ENCODE measurements at regions not wholly inside any gene's neighbourhood (a gene's known extent, or its start where the extent isn't known, plus 50 kb on each side); places are given as distances from the start of the nearest gene placed in this dataset.
A peak's percentile ranks its signal among the peaks of the same experiment; 100 is the strongest.

GRCh38 chr3:184486614-184487013 lies 75.0 kb upstream of the EPHB3 start:
- Histone ChIP-seq H3K4me1 (ENCODE audit: insufficient read depth, low read length) (no peaks in the 10 kb centered on the region), H3K9me3 (ENCODE audit: control insufficient read depth in 1 of 2, low read length in 2 of 2) (no peaks in the 10 kb centered on the region), H3K36me3 (ENCODE audit: insufficient read depth, low read length) (no peaks in the 10 kb centered on the region), H3K27ac (ENCODE audit: low read depth, low read length) (no peak overlapping the region), H3K4me3 (ENCODE audit: low read length in 2 of 2) (no peak overlapping the region), H3K27me3 (ENCODE audit: insufficient read depth, low read length) (no peaks in the 10 kb centered on the region)
- ChIA-PET CTCF (ENCODE audit: partially characterized antibody) (interaction anchor here (1.6 kb wide), 1 partner anchor 26 kb away, joined by 3 read pairs; no protein-coding TSS in a partner anchor), POLR2A (ENCODE audit: partially characterized antibody) (no interaction called here)
- intact Hi-C loops (cut with micrococcal nuclease), result no loop called here
- no peaks in the 10 kb centered on the region for H3K4me1 Mint-ChIP-seq
- no peaks in the 10 kb centered on the region for H3K36me3 Mint-ChIP-seq
- DNase-seq, result no peak
- H3K27me3 Mint-ChIP-seq, result peaks cover 20 to 38% of the 10 kb centered on the region in 2 donors
- no peak overlapping the region for H3K27ac Mint-ChIP-seq
- no peak overlapping the region for H3K4me3 Mint-ChIP-seq
- peaks cover 0 to 2% (median 0%) of the 10 kb centered on the region in 8 donors for H3K9me3 Mint-ChIP-seq

GRCh38 chr3:184488577-184488976 lies 73.0 kb upstream of the EPHB3 start:
- peaks cover 0 to 2% (median 0%) of the 10 kb centered on the region in 8 donors for H3K9me3 Mint-ChIP-seq
- no peaks in the 10 kb centered on the region for H3K36me3 ChIP-seq (ENCODE audit: insufficient read depth, low read length)
- no peaks in the 10 kb centered on the region for H3K9me3 ChIP-seq (ENCODE audit: control insufficient read depth in 1 of 2, low read length in 2 of 2)
- H3K4me3 ChIP-seq (ENCODE audit: low read length in 2 of 2), result no peak overlapping the region
- ChIA-PET CTCF (ENCODE audit: partially characterized antibody) (no interaction called here), POLR2A (ENCODE audit: partially characterized antibody) (no interaction called here)
- H3K27me3 Mint-ChIP-seq, result peaks cover 25 to 43% of the 10 kb centered on the region in 2 donors
- intact Hi-C loops (cut with micrococcal nuclease), result no loop called here
- H3K4me1 Mint-ChIP-seq, result peaks cover 1 to 11% (median 8%) of the 10 kb centered on the region in 4 donors
- H3K27me3 ChIP-seq (ENCODE audit: insufficient read depth, low read length), result no peaks in the 10 kb centered on the region
- no peak for DNase-seq
- peaks cover 5% of the 10 kb centered on the region for H3K4me1 ChIP-seq (ENCODE audit: insufficient read depth, low read length)
- H3K4me3 Mint-ChIP-seq, result no peak overlapping the region
- no peaks in the 10 kb centered on the region for H3K36me3 Mint-ChIP-seq
- H3K27ac ChIP-seq (ENCODE audit: low read depth, low read length), result no peak overlapping the region
- no peak overlapping the region for H3K27ac Mint-ChIP-seq

GRCh38 chr3:184489268-184489841 lies 72.2 kb upstream of the EPHB3 start:
- peaks cover 33 to 50% of the 10 kb centered on the region in 2 donors for H3K27me3 Mint-ChIP-seq

GRCh38 chr3:184491011-184491576 lies 70.5 kb upstream of the EPHB3 start:
- Mint-ChIP-seq H3K4me3 (no peak overlapping the region), H3K27ac (no peak overlapping the region), H3K27me3 (peaks cover 36 to 48% of the 10 kb centered on the region in 2 donors), H3K9me3 (no peaks in the 10 kb centered on the region), H3K36me3 (no peaks in the 10 kb centered on the region), H3K4me1 (peaks cover 1 to 11% (median 8%) of the 10 kb centered on the region in 4 donors)
- H3K4me3 ChIP-seq (ENCODE audit: low read length in 2 of 2), result no peak overlapping the region
- no peaks in the 10 kb centered on the region for H3K36me3 ChIP-seq (ENCODE audit: insufficient read depth, low read length)
- H3K27me3 ChIP-seq (ENCODE audit: insufficient read depth, low read length), result no peaks in the 10 kb centered on the region
- H3K9me3 ChIP-seq (ENCODE audit: control insufficient read depth in 1 of 2, low read length in 2 of 2), result no peaks in the 10 kb centered on the region
- ChIA-PET CTCF (ENCODE audit: partially characterized antibody) (interaction anchor here (1.4 kb wide), 1 partner anchor 23 kb away, joined by 3 read pairs; no protein-coding TSS in a partner anchor), POLR2A (ENCODE audit: partially characterized antibody) (no interaction called here)
- intact Hi-C loops (cut with micrococcal nuclease), result no loop called here
- no peak overlapping the region for H3K27ac ChIP-seq (ENCODE audit: low read depth, low read length)
- DNase-seq, result no peak
- peaks cover 5% of the 10 kb centered on the region for H3K4me1 ChIP-seq (ENCODE audit: insufficient read depth, low read length)

More at GRCh38 chr3:184489268-184489841, 72.2 kb upstream of the EPHB3 start:
- no peak overlapping the region for H3K4me3 ChIP-seq (ENCODE audit: low read length in 2 of 2)
- no peak for DNase-seq
- H3K36me3 Mint-ChIP-seq, result no peaks in the 10 kb centered on the region
- H3K27me3 ChIP-seq (ENCODE audit: insufficient read depth, low read length), result no peaks in the 10 kb centered on the region
- H3K9me3 Mint-ChIP-seq, result peaks cover 0 to 2% (median 0%) of the 10 kb centered on the region in 8 donors
- H3K27ac Mint-ChIP-seq, result no peak overlapping the region
- H3K4me3 Mint-ChIP-seq, result no peak overlapping the region
- H3K4me1 ChIP-seq (ENCODE audit: insufficient read depth, low read length), result peaks cover 5% of the 10 kb centered on the region
- peaks cover 1 to 11% (median 8%) of the 10 kb centered on the region in 4 donors for H3K4me1 Mint-ChIP-seq
- H3K36me3 ChIP-seq (ENCODE audit: insufficient read depth, low read length), result no peaks in the 10 kb centered on the region
- intact Hi-C loops (cut with micrococcal nuclease), result no loop called here
- no peaks in the 10 kb centered on the region for H3K9me3 ChIP-seq (ENCODE audit: control insufficient read depth in 1 of 2, low read length in 2 of 2)
- POLR2A ChIA-PET (ENCODE audit: partially characterized antibody), result no interaction called here
- no peak overlapping the region for H3K27ac ChIP-seq (ENCODE audit: low read depth, low read length)
- CTCF ChIA-PET (ENCODE audit: partially characterized antibody), result no interaction called here

- ChIA-PET CTCF (ENCODE audit: partially characterized antibody) (no interaction called here), POLR2A (ENCODE audit: partially characterized antibody) (no interaction called here)
- H3K27me3 ChIP-seq (ENCODE audit: insufficient read depth, low read length), result no peaks in the 10 kb centered on the region
- peaks cover 0 to 3% (median 0%) of the 10 kb centered on the region in 8 donors for H3K9me3 Mint-ChIP-seq
- no peaks in the 10 kb centered on the region for H3K36me3 Mint-ChIP-seq
- peaks cover 1 to 11% (median 8%) of the 10 kb centered on the region in 4 donors for H3K4me1 Mint-ChIP-seq
- intact Hi-C loops (cut with micrococcal nuclease), result no loop called here
- peak overlapping the region in 2 of 7 donors; percentile 63 to 89 for H3K27ac Mint-ChIP-seq
- H3K4me3 ChIP-seq (ENCODE audit: low read length in 2 of 2), result no peak overlapping the region
- H3K9me3 ChIP-seq (ENCODE audit: control insufficient read depth in 1 of 2, low read length in 2 of 2), result no peaks in the 10 kb centered on the region
- DNase-seq, result peak in 1 of 5 donors; percentile 27
- H3K4me3 Mint-ChIP-seq, result peak overlapping the region in 5 of 8 donors; percentile 28 to 81 (median 68)
- no peaks in the 10 kb centered on the region for H3K36me3 ChIP-seq (ENCODE audit: insufficient read depth, low read length)
- peaks cover 40 to 52% of the 10 kb centered on the region in 2 donors for H3K27me3 Mint-ChIP-seq
- no peak overlapping the region for H3K27ac ChIP-seq (ENCODE audit: low read depth, low read length)
- peaks cover 5% of the 10 kb centered on the region for H3K4me1 ChIP-seq (ENCODE audit: insufficient read depth, low read length)
Observed at GRCh38 chr3:184491867-184492615, 69.5 kb upstream of the EPHB3 start.

- Mint-ChIP-seq H3K4me1 (peaks cover 1 to 11% (median 7%) of the 10 kb centered on the region in 4 donors), H3K27me3 (peaks cover 39 to 51% of the 10 kb centered on the region in 2 donors), H3K27ac (no peak overlapping the region), H3K4me3 (no peak overlapping the region), H3K36me3 (peaks cover 0 to 2% of the 10 kb centered on the region in 2 donors), H3K9me3 (peaks cover 0 to 4% (median under 1%) of the 10 kb centered on the region in 8 donors)
- POLR2A ChIA-PET (ENCODE audit: partially characterized antibody), result no interaction called here
- peaks cover 5% of the 10 kb centered on the region for H3K4me1 ChIP-seq (ENCODE audit: insufficient read depth, low read length)
- H3K27ac ChIP-seq (ENCODE audit: low read depth, low read length), result no peak overlapping the region
- intact Hi-C loops (cut with micrococcal nuclease), result no loop called here
- no peaks in the 10 kb centered on the region for H3K36me3 ChIP-seq (ENCODE audit: insufficient read depth, low read length)
- no peaks in the 10 kb centered on the region for H3K9me3 ChIP-seq (ENCODE audit: control insufficient read depth in 1 of 2, low read length in 2 of 2)
- H3K4me3 ChIP-seq (ENCODE audit: low read length in 2 of 2), result no peak overlapping the region
- DNase-seq, result no peak
- CTCF ChIA-PET (ENCODE audit: partially characterized antibody), result no interaction called here
- peaks cover 4% of the 10 kb centered on the region for H3K27me3 ChIP-seq (ENCODE audit: insufficient read depth, low read length)
Observed at GRCh38 chr3:184496933-184497332, 64.7 kb upstream of the EPHB3 start.

- no peak for DNase-seq
- intact Hi-C loops (cut with micrococcal nuclease), result no loop called here
- Histone ChIP-seq H3K9me3 (ENCODE audit: control insufficient read depth in 1 of 2, low read length in 2 of 2) (no peaks in the 10 kb centered on the region), H3K4me3 (ENCODE audit: low read length in 2 of 2) (no peak overlapping the region), H3K27me3 (ENCODE audit: insufficient read depth, low read length) (peaks cover 4% of the 10 kb centered on the region), H3K4me1 (ENCODE audit: insufficient read depth, low read length) (no peaks in the 10 kb centered on the region), H3K27ac (ENCODE audit: low read depth, low read length) (no peak overlapping the region), H3K36me3 (ENCODE audit: insufficient read depth, low read length) (no peaks in the 10 kb centered on the region)
- POLR2A ChIA-PET (ENCODE audit: partially characterized antibody), result no interaction called here
- peaks cover 43 to 49% of the 10 kb centered on the region in 2 donors for H3K27me3 Mint-ChIP-seq
- CTCF ChIA-PET (ENCODE audit: partially characterized antibody), result interaction anchor here (1.0 kb wide), 1 partner anchor 16 kb away, joined by 5 read pairs; no protein-coding TSS in a partner anchor
- peaks cover 0 to 2% of the 10 kb centered on the region in 2 donors for H3K36me3 Mint-ChIP-seq
- H3K27ac Mint-ChIP-seq, result no peak overlapping the region
- peaks cover 0 to 9% (median 6%) of the 10 kb centered on the region in 8 donors for H3K9me3 Mint-ChIP-seq
- H3K4me3 Mint-ChIP-seq, result no peak overlapping the region
- peaks cover 1 to 6% (median 4%) of the 10 kb centered on the region in 4 donors for H3K4me1 Mint-ChIP-seq
Observed at GRCh38 chr3:184497804-184498203, 63.8 kb upstream of the EPHB3 start.
